ENCODE measurements at regions not wholly inside any gene's neighbourhood (a gene's known extent, or its start where the extent isn't known, plus 50 kb on each side); places are given as distances from the start of the nearest gene placed in this dataset.

DNA sequence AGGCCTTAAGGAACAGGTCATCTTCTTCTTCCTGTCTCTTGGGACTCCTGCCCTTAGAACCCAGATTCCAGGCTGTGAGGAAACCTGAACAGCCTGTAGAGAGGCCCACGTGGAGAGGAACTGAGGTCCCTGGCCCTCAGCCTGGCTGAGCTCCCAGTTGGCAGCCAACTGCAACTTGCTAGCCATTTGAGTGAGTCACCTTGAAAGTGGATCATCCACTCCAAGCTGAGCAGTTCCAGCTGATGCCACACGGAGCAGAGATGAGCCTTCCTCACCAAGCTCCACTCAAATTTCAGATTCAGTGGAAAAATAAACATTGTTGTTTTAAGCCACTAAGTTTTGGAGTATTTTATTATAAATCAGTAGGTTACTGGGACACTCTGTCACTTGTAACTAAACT lies 392.5 kb downstream of the BCOR start (continued):
- TF ChIP-seq EZH2phosphoT487 (IDR thresholded peaks at IDR 0.05; ENCODE audit: borderline replicate concordance, low read depth) (no peak), USF2 (IDR thresholded peaks at IDR 0.05; ENCODE audit: borderline replicate concordance, low read depth, low read length) (no peak), SMC3 (IDR thresholded peaks at IDR 0.05; ENCODE audit: low read depth, low read length) (0 out of 2 replicates have a peak, but pooled peaks have one; percentile 5), FOXJ3 (CRISPR knock-in tag; IDR thresholded peaks at IDR 0.05) (no peak), ZBTB33 (IDR thresholded peaks at IDR 0.05; ENCODE audit: borderline replicate concordance, low read depth) (no peak), NRF1 (IDR thresholded peaks at IDR 0.05; ENCODE audit: low read depth, low read length) (no peak), NFIC (IDR thresholded peaks at IDR 0.05; ENCODE audit: borderline replicate concordance) (peak; percentile 96), RFX5 (IDR thresholded peaks at IDR 0.05; ENCODE audit: low read length) (no peak), MEF2A (IDR thresholded peaks at IDR 0.05; ENCODE audit: borderline replicate concordance, low read depth) (no peak), POLR2AphosphoS5 (IDR thresholded peaks at IDR 0.05; ENCODE audit: low read depth, low read length) (no peak), USF1 (IDR thresholded peaks at IDR 0.05; ENCODE audit: borderline replicate concordance, low read depth) (no peak), IRF3 (IDR thresholded peaks at IDR 0.05; ENCODE audit: low read depth, low read length) (no peak), JUND (IDR thresholded peaks at IDR 0.05) (peak; percentile 71), GATA2 (CRISPR knock-in tag; IDR thresholded peaks at IDR 0.05) (no peak), FOXM1 (IDR thresholded peaks at IDR 0.05; ENCODE audit: low read depth) (no peak), TCF12 (IDR thresholded peaks at IDR 0.05) (peak; percentile 62), CTCF (IDR thresholded peaks at IDR 0.05) (peak; percentile 58), RCOR1 (IDR thresholded peaks at IDR 0.05; ENCODE audit: low read length) (no peak), SIN3A (IDR thresholded peaks at IDR 0.05; ENCODE audit: borderline replicate concordance, low read depth, low read length) (no peak)
- TF ChIP-seq, protein P1, sequence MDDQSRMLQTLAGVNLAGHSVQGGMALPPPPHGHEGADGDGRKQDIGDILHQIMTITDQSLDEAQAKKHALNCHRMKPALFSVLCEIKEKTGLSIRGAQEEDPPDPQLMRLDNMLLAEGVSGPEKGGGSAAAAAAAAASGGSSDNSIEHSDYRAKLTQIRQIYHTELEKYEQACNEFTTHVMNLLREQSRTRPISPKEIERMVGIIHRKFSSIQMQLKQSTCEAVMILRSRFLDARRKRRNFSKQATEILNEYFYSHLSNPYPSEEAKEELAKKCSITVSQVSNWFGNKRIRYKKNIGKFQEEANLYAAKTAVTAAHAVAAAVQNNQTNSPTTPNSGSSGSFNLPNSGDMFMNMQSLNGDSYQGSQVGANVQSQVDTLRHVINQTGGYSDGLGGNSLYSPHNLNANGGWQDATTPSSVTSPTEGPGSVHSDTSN (IDR thresholded peaks at IDR 0.05) = 0 out of 2 replicates have a peak, but pooled peaks have one; percentile 26
